Fibroblast of lung (primary cell): ENCODE measurements at regions not wholly inside any gene's neighbourhood (a gene's known extent, or its start where the extent isn't known, plus 50 kb on each side); places are given as distances from the start of the nearest gene placed in this dataset.
A peak's percentile ranks its signal among the peaks of the same experiment; 100 is the strongest.
"Not testable (repeated sequence)": the region's sequence is repeated elsewhere in the genome, so short reads cannot be mapped to it uniquely, and the experiment has no call there.

ENCODE experiments used
- DNase-seq, 2 donors: peaks; one replicate each; pipeline versions ENCODE4 v3.0.0 to v3.0.0-alpha.2; 2010; ENCODE audit warnings: low read depth in 2 of 2
- H2AFZ ChIP-seq: 2 replicates; pipeline ENCODE4 v1.5.1; 2012; ENCODE audit warnings: low read length, control low read depth, inconsistent platforms
- H3K27ac ChIP-seq: 2 replicates; pipeline ENCODE4 v1.5.1; 2011; ENCODE audit warnings: low read length, control low read depth; ENCODE audit not compliant: insufficient read depth
- H3K27me3 ChIP-seq: 2 replicates; pipeline ENCODE4 v1.5.1; 2011; ENCODE audit warnings: mild to moderate bottlenecking, low read length; ENCODE audit not compliant: control insufficient read depth, insufficient read depth
- H3K36me3 ChIP-seq: 2 replicates; pipeline ENCODE4 v1.5.1; 2011; ENCODE audit warnings: low read length; ENCODE audit not compliant: control insufficient read depth, insufficient read depth
- H3K4me1 ChIP-seq: 2 replicates; pipeline ENCODE4 v1.5.1; 2011; ENCODE audit warnings: low read length; ENCODE audit not compliant: control insufficient read depth, insufficient read depth; ENCODE audit errors: extremely low read depth
- H3K4me2 ChIP-seq: 2 replicates; pipeline ENCODE4 v1.5.1; 2011; ENCODE audit warnings: low read length, control low read depth; ENCODE audit not compliant: insufficient read depth; ENCODE audit errors: extremely low read depth
- H3K4me3 ChIP-seq, 4 experiments: fragments of 200-600 bp in 1 of 4; sonication (generic) in 1 of 4; replicated peaks in 1 of 4; 2 replicates each; pipeline ENCODE4 v1.5.1; 2011 to 2016; ENCODE audit warnings: low read length in 4 of 4, low read depth in 3 of 4, mild to moderate bottlenecking in 3 of 4, control low read depth in 2 of 4, inconsistent platforms in 1 of 4, mixed read lengths in 1 of 4; ENCODE audit not compliant: insufficient read depth in 1 of 4; ENCODE audit errors: control extremely low read depth in 1 of 4
- H3K79me2 ChIP-seq: 2 replicates; pipeline ENCODE4 v1.5.1; 2012; ENCODE audit warnings: mild to moderate bottlenecking, low read length, inconsistent platforms; ENCODE audit not compliant: control insufficient read depth, insufficient read depth
- H3K9ac ChIP-seq: 2 replicates; pipeline ENCODE4 v1.5.1; 2011; ENCODE audit warnings: mild to moderate bottlenecking, low read length, control low read depth; ENCODE audit not compliant: insufficient read depth
- H3K9me3 ChIP-seq: 2 replicates; pipeline ENCODE4 v1.5.1; 2012; ENCODE audit warnings: low read depth, low read length; ENCODE audit not compliant: control insufficient read depth, insufficient read depth
- H4K20me1 ChIP-seq: 2 replicates; pipeline ENCODE4 v1.5.1; 2011; ENCODE audit warnings: low read length; ENCODE audit not compliant: control insufficient read depth, insufficient read depth; ENCODE audit errors: extremely low read depth
- EZH2 ChIP-seq: IDR thresholded peaks from 2 replicates; pipeline ENCODE4 v1.5.1; 2012; ENCODE audit warnings: low read length, control low read depth, mild to moderate bottlenecking; ENCODE audit errors: missing control alignments
- TF ChIP-seq, protein P1 (sequence below), 2 donors: IDR thresholded peaks in 1 of 2; conservative IDR thresholded peaks in 1 of 2; 1 replicate in 1 of 2; 2 replicates in 1 of 2; pipeline ENCODE4 v1.5.1; 2011 to 2012; ENCODE audit warnings: low read length in 2 of 2, control low read depth in 1 of 2, inconsistent platforms in 1 of 2, low read depth in 1 of 2, mild to moderate bottlenecking in 1 of 2

DNA sequence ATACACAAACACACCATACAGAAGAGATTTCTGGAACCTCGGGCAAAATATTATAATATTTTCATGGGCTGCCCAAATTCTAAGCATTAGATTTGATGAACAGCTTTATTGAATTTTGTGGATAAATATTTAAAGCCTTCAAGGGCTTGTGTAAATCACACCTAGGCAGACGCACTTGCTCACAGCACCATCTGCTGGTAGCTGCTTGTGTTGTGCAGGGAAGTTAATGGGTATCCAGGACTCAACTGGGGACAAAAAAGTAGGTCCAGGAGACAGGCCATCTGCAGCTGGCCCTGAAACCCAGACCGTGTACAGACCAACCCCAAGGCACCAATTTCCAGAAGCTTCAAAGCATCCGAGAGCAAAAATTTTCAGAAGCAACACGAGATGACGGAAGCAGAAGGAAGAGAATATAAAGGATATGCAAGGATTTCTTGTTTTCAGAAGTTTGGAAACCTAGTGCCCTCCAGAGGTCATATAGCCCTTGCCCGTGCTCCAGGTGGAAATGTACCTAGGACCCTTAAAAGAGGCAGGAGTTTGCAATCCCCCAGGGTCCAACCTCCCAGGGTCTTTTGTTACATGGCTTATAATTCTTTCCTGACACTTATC lies 140.0 kb downstream of the CHD9NB start:
- no peaks in the 10 kb centered on the region for H3K36me3 ChIP-seq
- no peaks in the 10 kb centered on the region for H4K20me1 ChIP-seq
- H3K4me3 ChIP-seq, result no peak overlapping the region
- H3K79me2 ChIP-seq, result no peaks in the 10 kb centered on the region
- no peak overlapping the region for H2AFZ ChIP-seq
- H3K27ac ChIP-seq, result no peak overlapping the region
- no peaks in the 10 kb centered on the region for H3K4me1 ChIP-seq
- no peaks in the 10 kb centered on the region for H3K27me3 ChIP-seq
- H3K9ac ChIP-seq, result no peak overlapping the region
- TF ChIP-seq, protein P1, sequence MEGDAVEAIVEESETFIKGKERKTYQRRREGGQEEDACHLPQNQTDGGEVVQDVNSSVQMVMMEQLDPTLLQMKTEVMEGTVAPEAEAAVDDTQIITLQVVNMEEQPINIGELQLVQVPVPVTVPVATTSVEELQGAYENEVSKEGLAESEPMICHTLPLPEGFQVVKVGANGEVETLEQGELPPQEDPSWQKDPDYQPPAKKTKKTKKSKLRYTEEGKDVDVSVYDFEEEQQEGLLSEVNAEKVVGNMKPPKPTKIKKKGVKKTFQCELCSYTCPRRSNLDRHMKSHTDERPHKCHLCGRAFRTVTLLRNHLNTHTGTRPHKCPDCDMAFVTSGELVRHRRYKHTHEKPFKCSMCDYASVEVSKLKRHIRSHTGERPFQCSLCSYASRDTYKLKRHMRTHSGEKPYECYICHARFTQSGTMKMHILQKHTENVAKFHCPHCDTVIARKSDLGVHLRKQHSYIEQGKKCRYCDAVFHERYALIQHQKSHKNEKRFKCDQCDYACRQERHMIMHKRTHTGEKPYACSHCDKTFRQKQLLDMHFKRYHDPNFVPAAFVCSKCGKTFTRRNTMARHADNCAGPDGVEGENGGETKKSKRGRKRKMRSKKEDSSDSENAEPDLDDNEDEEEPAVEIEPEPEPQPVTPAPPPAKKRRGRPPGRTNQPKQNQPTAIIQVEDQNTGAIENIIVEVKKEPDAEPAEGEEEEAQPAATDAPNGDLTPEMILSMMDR (conservative IDR thresholded peaks at IDR 0.05 in 1 of 2, IDR thresholded peaks at IDR 0.05 in 1 of 2; ENCODE audit: low read depth in 1 of 2, low read length in 2 of 2), result peak; percentile 59 to 86
- TF ChIP-seq EZH2, result no peak
- no peak overlapping the region for H3K4me2 ChIP-seq
- peak; percentile 41 to 66 for DNase-seq
- H3K9me3 ChIP-seq, result no peaks in the 10 kb centered on the region

DNA sequence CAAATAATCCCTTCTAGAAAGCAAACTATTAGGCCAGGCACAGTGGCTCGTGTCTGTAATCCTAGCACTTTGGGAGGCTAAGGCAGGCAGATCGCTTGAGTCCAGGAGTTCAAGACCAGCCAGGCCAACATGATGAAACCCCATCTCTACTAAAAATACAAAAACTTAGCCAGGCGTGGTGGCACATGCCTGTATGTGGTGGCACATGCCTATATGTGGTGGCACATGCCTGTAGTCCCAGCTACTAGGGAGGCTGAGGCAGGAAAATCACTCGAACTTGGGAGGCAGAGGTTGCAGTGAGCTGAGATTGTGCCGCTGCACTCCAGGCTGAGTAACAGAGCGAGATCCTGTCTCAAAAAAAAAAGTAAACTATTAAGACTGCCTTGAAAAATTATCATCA lies 144.6 kb downstream of the CHD9NB start:
- H3K9ac ChIP-seq, H3K4me2 ChIP-seq, H3K27me3 ChIP-seq, H3K9me3 ChIP-seq, H3K4me3 ChIP-seq, H3K36me3 ChIP-seq, H3K79me2 ChIP-seq, H4K20me1 ChIP-seq, H3K4me1 ChIP-seq, H2AFZ ChIP-seq, DNase-seq, H3K27ac ChIP-seq: not testable (repeated sequence)

DNA sequence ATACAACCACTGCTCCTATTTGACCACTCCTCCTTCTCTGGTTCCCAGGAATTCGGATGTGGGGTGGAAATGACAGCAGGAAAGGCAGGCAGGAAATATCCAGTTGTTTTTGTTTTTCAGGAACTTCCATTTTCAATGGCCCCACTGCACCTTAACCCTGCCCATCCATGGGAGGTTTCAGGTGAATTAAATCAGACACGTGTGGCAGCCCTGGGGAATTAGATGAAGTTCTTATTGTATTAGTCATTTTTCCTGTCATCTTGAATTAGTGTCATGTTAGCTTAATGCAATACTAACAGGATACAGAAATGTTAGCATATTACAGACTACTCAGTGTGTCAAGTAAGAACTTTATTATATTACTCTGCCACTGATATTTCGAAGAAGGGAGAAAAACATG lies 146.4 kb downstream of the CHD9NB start:
- H3K4me2 ChIP-seq, result no peak overlapping the region
- no peak for DNase-seq
- H3K36me3 ChIP-seq, result no peaks in the 10 kb centered on the region
- no peaks in the 10 kb centered on the region for H3K79me2 ChIP-seq
- no peaks in the 10 kb centered on the region for H3K27me3 ChIP-seq
- H3K4me3 ChIP-seq, result no peak overlapping the region
- H4K20me1 ChIP-seq, result no peaks in the 10 kb centered on the region
- H3K9ac ChIP-seq, result no peak overlapping the region
- no peak overlapping the region for H2AFZ ChIP-seq
- TF ChIP-seq, protein P1 (conservative IDR thresholded peaks at IDR 0.05 in 1 of 2, IDR thresholded peaks at IDR 0.05 in 1 of 2; ENCODE audit: low read depth in 1 of 2, low read length in 2 of 2), result no peak
- TF ChIP-seq EZH2, result no peak
- no peak overlapping the region for H3K27ac ChIP-seq
- H3K4me1 ChIP-seq, result no peaks in the 10 kb centered on the region
- H3K9me3 ChIP-seq, result no peaks in the 10 kb centered on the region
